ENCODE measurements at regions not wholly inside any gene's neighbourhood (a gene's known extent, or its start where the extent isn't known, plus 50 kb on each side); places are given as distances from the start of the nearest gene placed in this dataset.

DNA sequence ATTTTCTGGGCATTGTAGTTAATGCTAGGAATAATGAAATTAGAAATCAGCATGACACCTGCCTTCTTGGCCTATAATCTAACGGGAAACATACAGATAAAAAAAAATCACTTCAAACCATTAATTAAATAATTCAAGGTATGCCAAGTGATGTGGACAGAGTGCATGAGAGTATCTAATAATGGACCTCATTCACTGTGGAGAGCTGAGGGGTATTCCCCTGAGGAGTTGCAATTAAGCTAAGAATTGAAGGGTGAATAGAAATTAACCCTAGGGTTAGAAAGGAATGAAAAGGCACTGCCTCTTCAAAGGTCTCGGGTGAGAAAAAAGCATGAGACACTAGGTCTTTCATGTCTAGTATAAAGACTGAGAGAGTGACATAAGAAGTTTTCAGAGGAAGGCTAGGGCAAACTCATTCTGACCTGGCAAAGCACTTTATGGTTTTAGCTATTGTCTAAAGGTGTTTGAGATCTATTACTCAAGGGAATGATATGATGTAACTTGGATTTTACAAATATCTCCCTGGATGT is 466.1 kb downstream of the KCNT2 start:
- no peak for ATAC-seq
- intact Hi-C loops (cut with DNase I; ENCODE audit: low total_unique reads) (no loop called here), in situ Hi-C loops (cut with MboI; ENCODE audit: low sequenced_read_pairs in 4 of 4) (loop anchor here in 1 of 4 donors (10.0 kb wide), 1 partner anchor 523 kb away; no protein-coding TSS in a partner anchor)
- no peak overlapping the region for H3K27ac ChIP-seq
- TF ChIP-seq, protein P1, sequence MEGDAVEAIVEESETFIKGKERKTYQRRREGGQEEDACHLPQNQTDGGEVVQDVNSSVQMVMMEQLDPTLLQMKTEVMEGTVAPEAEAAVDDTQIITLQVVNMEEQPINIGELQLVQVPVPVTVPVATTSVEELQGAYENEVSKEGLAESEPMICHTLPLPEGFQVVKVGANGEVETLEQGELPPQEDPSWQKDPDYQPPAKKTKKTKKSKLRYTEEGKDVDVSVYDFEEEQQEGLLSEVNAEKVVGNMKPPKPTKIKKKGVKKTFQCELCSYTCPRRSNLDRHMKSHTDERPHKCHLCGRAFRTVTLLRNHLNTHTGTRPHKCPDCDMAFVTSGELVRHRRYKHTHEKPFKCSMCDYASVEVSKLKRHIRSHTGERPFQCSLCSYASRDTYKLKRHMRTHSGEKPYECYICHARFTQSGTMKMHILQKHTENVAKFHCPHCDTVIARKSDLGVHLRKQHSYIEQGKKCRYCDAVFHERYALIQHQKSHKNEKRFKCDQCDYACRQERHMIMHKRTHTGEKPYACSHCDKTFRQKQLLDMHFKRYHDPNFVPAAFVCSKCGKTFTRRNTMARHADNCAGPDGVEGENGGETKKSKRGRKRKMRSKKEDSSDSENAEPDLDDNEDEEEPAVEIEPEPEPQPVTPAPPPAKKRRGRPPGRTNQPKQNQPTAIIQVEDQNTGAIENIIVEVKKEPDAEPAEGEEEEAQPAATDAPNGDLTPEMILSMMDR (IDR thresholded peaks at IDR 0.05 in 4 of 5, conservative IDR thresholded peaks at IDR 0.05 in 1 of 5), result no peak
- no peak for TF ChIP-seq POLR2A (IDR thresholded peaks at IDR 0.05)
- DNase-seq, result no peak
- H3K4me1 ChIP-seq, result no peaks in the 10 kb centered on the region
- H3K4me3 ChIP-seq, result no peak overlapping the region
- H3K9me3 ChIP-seq, result no peaks in the 10 kb centered on the region
- no peaks in the 10 kb centered on the region for H3K27me3 ChIP-seq
- H3K36me3 ChIP-seq, result no peaks in the 10 kb centered on the region

DNA sequence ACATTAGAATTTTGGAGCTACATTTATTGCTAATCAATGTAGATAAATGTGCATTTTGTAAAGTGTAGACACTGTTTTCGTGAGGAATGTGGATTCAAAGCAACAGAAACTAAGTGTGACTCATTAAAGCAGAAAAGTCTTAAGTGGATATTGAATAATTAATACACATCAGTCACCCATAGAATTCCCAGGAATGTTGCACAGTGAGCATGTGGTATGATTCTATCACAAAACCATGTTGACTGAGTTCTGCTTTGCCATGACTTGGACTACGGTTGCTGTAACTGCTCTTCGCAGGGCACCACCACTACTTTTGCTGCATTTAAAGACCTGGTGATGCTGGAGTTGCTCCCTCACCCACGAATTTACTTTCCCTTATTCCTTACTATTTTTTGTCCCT is 471.8 kb downstream of the KCNT2 start:
- ATAC-seq, result no peak
- Histone ChIP-seq H3K27ac (no peak overlapping the region), H3K4me3 (no peak overlapping the region), H3K4me1 (no peaks in the 10 kb centered on the region), H3K27me3 (no peaks in the 10 kb centered on the region), H3K36me3 (no peaks in the 10 kb centered on the region), H3K9me3 (no peaks in the 10 kb centered on the region)
- in situ Hi-C loops (cut with MboI; ENCODE audit: low sequenced_read_pairs in 4 of 4) (no loop called here), intact Hi-C loops (cut with DNase I; ENCODE audit: low total_unique reads) (no loop called here)
- TF ChIP-seq, protein P1 (IDR thresholded peaks at IDR 0.05 in 4 of 5, conservative IDR thresholded peaks at IDR 0.05 in 1 of 5), result no peak
- no peak for TF ChIP-seq POLR2A (IDR thresholded peaks at IDR 0.05)
- DNase-seq, result no peak

DNA sequence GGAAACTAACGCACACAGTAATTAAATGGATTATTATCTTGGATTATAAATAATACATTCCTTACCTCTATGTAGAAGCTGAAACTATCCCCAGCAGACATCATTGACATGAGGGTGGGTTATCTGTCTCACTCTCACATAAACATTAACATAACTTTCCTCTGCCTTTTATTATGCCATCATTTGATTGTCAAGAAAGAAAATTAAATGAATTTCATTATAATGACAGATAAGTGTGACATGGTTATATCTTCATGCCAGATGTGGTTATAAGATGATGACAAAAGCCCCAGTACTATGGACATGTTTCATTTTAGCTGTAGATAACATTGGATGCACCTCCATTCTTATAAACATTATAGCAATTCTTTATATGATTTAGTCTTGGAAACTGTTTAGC is 476.5 kb downstream of the KCNT2 start:
- H3K9me3 ChIP-seq, result no peaks in the 10 kb centered on the region

DNA sequence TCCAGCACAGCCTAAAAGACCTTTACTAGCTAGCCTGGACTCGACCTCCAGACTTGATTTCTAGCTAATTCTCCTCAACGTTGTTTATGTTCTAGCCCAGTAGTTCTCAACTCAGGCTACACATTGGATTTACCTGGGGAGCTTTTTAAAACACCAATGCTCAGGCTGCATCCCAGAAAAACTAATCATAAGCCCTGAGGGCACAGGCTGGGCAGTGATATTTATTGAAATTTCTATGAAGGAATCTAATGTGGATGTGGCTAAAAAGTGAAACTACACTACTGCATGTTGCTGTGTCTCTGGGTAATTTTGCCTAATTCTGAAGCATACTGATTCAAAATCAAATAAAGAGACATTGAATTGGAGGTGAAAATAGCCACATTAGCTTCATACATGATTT is 479.4 kb downstream of the KCNT2 start:
- H3K27ac ChIP-seq, result no peak overlapping the region
- no peak for TF ChIP-seq POLR2A (IDR thresholded peaks at IDR 0.05)
- TF ChIP-seq, protein P1 (IDR thresholded peaks at IDR 0.05 in 4 of 5, conservative IDR thresholded peaks at IDR 0.05 in 1 of 5), result no peak
- no peaks in the 10 kb centered on the region for H3K27me3 ChIP-seq
- in situ Hi-C loops (cut with MboI; ENCODE audit: low sequenced_read_pairs in 4 of 4), result no loop called here
- no peak overlapping the region for H3K4me3 ChIP-seq
- DNase-seq (no peak), ATAC-seq (no peak)
- H3K9me3 ChIP-seq, result no peaks in the 10 kb centered on the region
- no peaks in the 10 kb centered on the region for H3K36me3 ChIP-seq
- no peaks in the 10 kb centered on the region for H3K4me1 ChIP-seq
- intact Hi-C loops (cut with DNase I; ENCODE audit: low total_unique reads), result no loop called here

More for the DNA sequence above, 476.5 kb downstream of the KCNT2 start:
- DNase-seq (no peak), ATAC-seq (no peak)
- Histone ChIP-seq H3K27ac (no peak overlapping the region), H3K36me3 (no peaks in the 10 kb centered on the region), H3K27me3 (no peaks in the 10 kb centered on the region), H3K4me1 (no peaks in the 10 kb centered on the region), H3K4me3 (no peak overlapping the region)
- in situ Hi-C loops (cut with MboI; ENCODE audit: low sequenced_read_pairs in 4 of 4) (no loop called here), intact Hi-C loops (cut with DNase I; ENCODE audit: low total_unique reads) (no loop called here)
- TF ChIP-seq, protein P1 (IDR thresholded peaks at IDR 0.05 in 4 of 5, conservative IDR thresholded peaks at IDR 0.05 in 1 of 5), result no peak
- TF ChIP-seq POLR2A (IDR thresholded peaks at IDR 0.05), result no peak

DNA sequence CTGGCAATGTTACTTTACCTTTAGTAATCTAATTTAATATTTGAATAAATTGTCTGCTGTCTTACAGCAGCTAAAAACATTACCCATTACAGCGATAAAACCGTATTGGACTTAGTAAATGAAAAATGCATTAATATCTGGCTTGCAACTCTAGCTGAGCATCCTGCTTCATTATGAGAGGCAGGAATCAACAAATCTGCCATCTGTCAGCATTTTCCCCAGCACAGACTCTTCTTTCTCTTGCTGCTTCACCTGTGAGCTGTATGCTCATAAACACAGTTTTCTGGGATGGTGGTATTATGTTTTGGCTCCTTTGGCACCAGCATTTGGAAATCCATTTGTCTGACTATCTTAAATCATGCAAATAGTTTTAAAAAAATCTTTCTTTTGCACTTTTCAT is 487.1 kb downstream of the KCNT2 start:
- in situ Hi-C loops (cut with MboI; ENCODE audit: low sequenced_read_pairs in 4 of 4), result no loop called here
- TF ChIP-seq, protein P1 (IDR thresholded peaks at IDR 0.05 in 4 of 5, conservative IDR thresholded peaks at IDR 0.05 in 1 of 5), result no peak
- TF ChIP-seq POLR2A (IDR thresholded peaks at IDR 0.05), result no peak
- Histone ChIP-seq H3K4me1 (peaks cover 0 to under 1% of the 10 kb centered on the region in 2 donors), H3K27me3 (no peaks in the 10 kb centered on the region), H3K9me3 (no peaks in the 10 kb centered on the region), H3K4me3 (no peak overlapping the region), H3K27ac (no peak overlapping the region), H3K36me3 (no peaks in the 10 kb centered on the region)
- ATAC-seq, result no peak
- no peak for DNase-seq
- intact Hi-C loops (cut with DNase I; ENCODE audit: low total_unique reads), result no loop called here
